H54 (cell line): ENCODE measurements at regions not wholly inside any gene's neighbourhood (a gene's known extent, or its start where the extent isn't known, plus 50 kb on each side); places are given as distances from the start of the nearest gene placed in this dataset.

Experiments used
- DNase-seq: peaks from one replicate; pipeline ENCODE4 v3.0.0; 2011; ENCODE audit warnings: low spot score, mixed read lengths; ENCODE audit not compliant: insufficient read length
- FAIRE-seq: peaks from 3 replicates; lab custom pipeline; 2011; peaks lifted over from hg19 to GRCh38; lab: Jason Lieb, UNC
- POLR2A ChIP-seq: IDR thresholded peaks from 2 replicates; pipeline ENCODE4 v1.6.1; 2011; ENCODE audit warnings: low read depth, mild to moderate bottlenecking, low read length

DNA sequence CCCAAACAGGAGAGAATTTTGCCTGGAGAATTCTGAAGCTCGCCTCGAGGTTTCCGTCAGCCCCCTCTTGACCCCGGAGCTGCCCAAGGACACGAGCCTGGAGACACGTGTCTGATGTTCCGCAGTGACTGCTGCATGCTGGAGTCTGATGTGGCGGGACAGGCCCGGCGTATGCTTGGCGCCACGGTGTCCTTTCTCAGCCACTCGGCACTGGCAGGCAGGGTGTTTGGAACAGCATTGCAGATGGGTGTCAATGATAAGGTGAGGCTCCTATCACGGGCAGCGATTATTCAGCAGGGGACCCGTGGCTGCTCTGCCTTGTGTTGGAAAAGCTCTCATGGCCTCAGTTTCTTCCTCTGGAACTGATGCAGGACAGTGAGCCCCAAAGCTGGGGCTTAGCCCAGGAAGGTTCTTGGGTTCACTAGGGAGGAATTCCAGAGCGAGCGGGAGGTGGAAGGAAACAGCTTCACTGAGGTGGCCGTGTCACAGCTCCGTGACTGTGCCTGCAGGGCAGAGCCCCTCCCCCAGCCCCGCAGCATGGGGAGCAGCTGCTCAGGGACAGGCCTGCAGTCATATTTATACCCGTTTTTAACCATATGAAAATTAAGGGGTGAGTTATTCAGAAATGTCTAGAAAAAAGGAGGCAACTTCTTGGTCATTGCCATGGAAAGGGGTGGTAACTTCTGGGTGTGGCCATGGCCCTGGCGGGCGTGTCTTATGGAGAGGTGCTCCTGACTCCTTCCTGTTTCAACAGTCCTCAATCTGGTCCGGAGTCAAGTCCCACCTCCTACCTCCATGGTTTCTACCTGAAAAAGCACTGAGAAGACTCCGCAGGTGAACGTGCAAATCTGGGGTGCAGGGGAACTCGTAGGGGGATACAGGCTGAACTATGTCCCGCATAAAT, 123.4 kb downstream of the SIK1 start:
- DNase-seq, result no peak

DNA sequence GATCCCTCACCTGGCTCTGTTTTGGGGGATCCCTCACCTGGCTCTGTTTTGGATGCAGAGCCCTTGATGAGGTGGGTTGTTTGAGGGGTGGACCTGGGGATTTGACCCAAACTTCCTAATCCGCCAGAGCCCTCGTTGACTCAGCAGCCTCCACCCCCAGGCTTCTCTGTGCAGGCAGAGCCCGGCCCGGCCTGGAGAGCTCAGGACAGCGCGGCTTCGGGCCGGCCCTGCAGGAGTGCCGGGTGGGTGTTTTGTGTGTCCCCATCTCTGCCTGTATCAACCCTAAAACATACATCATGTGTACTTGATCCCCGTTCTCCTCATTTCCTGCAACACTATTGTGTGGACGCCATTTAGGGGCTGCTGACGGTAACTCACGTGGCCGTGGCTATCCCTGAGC, 124.2 kb downstream of the SIK1 start:
- TF ChIP-seq POLR2A, result no peak

More for the DNA sequence above, 123.4 kb downstream of the SIK1 start:
- no peak for TF ChIP-seq POLR2A
- no peak for FAIRE-seq

DNA sequence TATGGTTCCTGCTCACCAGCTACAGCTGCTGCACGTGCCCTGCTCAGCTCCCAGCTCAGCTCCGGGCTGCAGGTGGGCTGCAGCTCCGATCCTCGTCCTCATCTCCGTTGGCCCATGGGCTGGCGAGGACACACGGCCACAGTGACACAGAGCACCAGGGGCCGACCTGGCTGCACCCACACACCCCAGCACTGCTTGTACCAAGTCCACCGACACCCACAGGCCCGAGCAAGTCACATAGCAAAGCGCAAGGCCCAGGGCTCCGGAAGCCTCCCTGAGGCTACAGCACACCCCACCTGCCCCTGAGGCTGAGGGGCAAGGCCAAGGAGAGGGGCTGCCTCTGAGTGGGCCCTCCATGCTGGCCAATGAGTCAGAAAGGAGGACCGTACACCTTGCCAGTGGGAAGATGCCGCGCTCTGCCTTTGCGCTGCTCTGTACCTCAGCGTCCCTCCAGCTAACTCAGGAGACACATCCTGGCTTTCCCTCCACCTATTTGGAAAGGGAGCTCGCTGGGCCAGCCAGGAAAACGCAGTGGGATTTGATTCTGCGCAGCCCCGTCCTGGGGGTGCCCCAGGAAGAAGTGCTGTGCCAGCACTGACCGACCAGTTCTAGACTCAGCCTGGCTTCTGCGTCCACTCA, 124.8 kb downstream of the SIK1 start:
- no peak for TF ChIP-seq POLR2A
- no peak for FAIRE-seq
- no peak for DNase-seq

More for the DNA sequence above, 124.2 kb downstream of the SIK1 start:
- DNase-seq (no peak), FAIRE-seq (no peak)

DNA sequence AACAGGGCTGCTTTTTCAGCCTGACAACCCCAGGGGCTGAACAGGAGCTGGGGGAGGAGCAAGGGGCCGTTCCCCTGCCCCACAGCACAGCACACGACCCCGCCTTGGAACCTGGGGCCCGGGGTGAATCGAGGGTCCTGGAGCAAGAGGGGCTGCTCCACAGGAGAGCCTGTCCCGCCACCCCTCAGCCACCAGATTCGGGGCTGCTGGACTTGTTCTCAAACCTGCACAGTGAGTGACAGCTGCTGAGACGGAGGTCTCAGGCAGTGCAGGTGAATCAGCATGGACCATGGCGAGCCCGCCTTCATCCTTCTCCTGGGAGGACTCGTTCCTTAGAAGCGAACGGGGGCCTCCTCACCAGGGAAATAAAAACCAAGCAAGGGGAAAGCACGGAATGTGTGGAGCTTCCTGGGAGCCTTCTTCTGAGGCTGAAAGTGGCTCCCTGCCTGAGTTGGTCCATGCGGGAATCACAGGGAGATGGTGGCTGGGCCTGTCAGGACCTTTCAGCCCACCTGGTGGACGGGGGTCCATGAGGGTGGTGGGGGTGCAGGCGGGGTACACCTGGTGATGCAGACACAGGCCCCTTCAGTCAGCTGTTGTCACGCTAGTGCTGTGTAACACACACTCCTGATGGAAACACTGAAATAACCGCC, 125.4 kb downstream of the SIK1 start:
- TF ChIP-seq POLR2A, result no peak
- no peak for DNase-seq
- FAIRE-seq, result no peak

DNA sequence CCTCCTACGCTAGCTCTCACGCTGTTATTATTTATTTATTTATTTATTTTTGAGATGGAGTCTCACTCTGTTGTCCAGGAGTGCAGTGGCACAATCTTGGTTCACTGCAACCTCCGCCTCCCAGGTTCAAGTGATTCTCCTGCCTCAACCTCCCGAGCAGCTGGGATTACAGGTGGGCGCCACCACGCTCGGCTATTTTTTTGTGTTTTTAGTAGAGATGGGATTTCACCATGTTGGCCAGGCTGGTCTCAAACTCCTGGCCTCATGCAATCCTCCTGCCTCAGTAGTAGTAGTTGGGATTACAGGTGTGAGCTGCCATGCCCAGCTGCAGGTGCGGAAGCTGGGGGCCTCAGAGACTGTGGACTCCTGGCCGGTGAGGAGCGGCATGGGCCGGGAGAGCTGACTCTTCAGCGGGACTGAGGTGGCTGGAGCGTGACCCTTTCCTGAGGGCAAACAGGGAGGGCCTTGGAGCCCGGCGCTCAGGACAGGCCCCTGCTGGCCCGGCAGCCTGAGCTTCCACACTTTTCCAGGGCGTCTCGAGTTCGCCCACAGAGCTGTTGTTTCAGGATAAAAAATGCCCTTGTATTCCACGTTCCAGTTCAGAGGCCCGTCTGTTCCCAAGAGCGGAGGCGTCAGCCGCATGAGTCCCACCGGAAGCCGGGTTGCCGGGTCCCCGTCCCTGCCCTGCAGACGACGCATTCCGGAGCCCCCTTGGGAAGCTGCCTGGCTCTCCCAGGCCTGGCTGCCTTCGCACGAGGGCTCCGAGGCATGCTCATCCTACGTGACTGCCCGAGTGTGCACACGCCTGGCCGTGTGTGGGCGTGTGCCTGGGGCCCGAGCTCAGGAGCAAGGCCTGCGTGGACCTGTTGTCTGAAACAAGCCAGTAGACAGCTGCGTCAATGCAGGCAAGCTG, 126.2 kb downstream of the SIK1 start:
- FAIRE-seq, result no peak
- no peak for DNase-seq
- TF ChIP-seq POLR2A, result no peak

DNA sequence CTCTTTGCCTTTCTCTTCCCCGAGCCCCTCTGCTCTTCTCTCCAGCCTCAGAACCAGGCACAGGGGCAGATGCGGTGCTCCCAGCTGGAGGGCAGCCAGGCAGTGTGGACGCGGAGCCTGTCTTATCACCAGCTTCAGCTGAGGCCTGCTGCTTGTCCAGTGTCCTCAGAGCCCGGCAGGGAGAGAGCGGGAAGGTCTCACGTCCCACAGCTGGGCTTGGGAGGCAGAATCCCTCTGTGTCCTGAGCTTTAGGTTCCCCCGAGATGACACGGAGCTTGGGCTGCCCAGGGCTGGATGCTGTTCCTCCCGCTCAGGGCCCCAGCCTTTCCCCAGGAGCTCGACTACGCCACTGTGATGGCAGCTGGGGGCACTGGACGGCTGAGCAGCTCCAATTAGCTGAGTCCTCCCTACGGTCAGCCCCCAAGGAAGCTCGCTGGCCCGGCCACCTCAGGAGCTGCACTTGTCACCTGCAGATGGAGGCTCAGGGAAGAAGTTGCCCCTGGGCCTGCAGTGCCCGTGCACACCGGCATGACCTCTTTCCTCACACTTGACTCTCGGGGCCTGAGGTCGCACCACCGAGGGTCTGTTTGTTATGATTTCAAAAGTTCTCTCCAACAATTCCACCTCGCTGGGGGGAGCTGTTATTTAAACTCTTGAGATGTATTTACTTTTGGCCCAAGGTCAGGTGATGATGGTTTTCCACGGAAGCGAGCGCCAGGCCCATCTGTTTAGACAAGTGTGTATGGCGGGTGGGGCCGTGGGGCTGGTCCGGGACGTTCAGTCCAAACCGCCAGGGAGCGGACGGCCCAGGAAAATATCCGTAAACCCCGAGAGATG, 127.3 kb downstream of the SIK1 start:
- FAIRE-seq, result no peak
- TF ChIP-seq POLR2A, result no peak
- DNase-seq, result no peak

DNA sequence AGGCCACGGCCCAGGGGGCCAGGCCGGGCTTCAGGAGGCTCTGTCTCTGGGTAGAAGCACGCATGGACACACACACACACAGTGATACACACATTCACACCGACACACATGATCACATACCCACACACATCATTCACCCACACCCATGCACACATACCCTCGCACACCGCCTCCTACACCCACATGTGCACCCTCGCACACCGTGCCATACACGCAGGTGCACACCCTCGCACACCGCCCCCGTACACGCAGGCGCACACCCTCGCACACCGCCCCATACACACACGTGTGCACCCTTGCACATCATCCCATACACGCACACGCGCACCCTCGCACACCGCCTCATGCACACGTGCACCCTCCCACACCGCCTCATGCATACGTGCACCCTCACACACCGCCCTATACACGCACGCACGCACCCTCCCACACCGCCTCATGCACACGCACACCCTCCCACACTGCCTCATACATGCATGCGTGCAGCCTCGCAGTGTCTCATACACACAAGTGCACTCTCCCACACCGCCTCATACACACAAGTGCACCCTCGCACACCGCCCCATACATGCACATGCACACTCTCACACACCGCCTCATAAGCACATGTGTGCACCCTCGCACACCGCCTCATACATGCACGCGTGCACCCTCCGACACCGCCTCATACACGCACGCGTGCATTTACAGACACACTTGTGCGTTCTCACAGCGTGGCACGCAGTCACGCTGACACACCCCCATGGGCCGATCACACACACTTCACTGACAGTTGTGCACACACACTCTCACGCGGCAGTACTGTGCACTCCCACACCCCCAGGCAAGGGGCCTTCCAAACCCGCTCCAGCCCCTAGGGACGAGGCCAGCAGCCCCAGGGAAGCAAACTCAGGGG, 128.1 kb downstream of the SIK1 start:
- FAIRE-seq (no peak), DNase-seq (no peak)
- no peak for TF ChIP-seq POLR2A

DNA sequence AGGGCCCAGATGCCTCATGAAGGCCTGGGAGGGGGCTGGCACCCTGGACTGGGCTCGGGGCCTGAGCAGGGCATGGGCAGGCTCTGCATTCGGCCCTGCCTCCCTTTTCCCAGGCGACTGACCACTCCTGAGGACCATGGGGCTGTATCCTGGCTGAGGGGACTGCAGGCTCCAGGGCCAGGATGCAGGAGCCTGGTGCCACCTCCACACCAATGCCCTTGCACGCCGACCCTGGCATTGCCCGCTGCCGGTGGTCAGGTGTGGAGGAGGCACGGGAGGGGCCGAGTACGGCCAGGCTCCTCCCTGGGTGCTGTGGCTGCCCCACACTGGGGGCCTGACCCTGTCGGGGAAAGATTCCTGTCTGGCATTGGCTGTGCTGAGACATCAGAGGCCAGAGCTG, 128.9 kb downstream of the SIK1 start:
- TF ChIP-seq POLR2A, result no peak
- DNase-seq, result no peak
- no peak for FAIRE-seq

DNA sequence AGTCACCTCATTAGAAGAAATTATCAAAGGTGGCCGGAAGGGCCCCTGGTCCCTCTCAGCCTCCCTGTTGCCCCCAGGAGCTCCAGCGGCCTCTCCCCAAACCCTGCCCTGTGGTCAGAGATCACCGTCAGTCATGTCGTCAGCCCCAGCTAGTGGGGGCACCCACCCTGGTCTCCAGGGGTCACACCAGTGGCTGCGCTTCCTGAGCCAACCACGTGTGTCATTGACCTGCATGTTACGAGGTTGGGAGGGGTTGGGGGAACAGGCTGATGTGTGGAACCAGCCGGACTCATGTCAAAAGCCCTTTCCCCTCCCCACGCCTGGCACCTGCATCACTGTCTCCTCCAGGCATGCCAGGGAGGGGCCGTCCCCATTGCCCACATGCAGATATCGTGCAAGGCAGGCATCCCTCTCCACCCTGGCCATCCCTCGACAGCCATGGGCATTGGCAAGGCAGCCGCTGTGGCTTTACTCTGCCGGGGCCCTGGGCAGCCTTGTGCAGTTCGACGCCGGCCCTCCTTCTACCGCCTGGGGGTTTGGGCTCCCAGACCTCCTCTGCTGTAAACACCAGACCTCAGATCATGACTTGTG, 128.7 kb downstream of the CRYAA start:
- FAIRE-seq (no peak), DNase-seq (no peak)
- TF ChIP-seq POLR2A, result no peak

DNA sequence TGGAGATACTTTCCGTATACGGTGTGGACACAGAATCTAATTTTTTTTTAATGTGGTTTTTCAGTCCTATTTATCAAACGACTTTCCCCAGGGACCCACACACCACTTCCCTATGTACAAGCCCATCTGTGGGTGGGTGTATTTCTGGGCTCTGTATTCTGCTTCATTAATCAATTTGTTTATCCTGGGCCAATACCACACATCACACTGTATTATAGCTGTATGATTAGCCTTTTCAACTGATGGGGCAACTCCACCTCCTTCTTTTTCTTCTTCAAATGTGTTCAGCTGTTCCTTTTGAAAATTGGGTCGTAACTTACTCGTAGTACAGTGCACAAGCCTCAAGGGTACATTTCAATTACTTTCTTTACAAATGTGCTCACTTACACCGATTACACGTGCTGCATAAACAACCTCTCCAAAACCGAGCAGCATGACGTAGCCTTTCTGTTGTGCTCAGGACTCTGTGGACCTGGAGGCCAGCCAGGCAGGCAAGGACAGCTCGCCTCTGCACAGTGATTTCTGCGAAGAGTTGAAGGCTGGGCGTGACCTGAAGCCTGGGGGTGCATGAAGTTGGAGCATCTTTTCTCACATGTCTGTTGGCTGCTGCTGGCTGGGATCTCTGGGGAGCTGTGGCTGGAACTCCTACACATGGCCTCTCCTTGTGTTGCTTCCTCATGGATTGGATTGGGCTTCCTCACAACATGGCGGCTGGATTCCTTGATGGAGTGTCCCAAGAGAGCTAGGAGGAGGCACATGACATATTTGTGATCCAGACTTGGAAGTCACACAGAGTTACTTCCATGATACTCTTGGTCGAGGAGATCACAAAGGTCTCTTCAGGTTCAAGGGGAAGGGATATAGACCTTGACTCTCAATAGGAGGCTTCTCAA, 126.5 kb downstream of the CRYAA start:
- DNase-seq, result no peak
- no peak for FAIRE-seq
- no peak for TF ChIP-seq POLR2A
